ENCODE measurements at regions not wholly inside any gene's neighbourhood (a gene's known extent, or its start where the extent isn't known, plus 50 kb on each side); places are given as distances from the start of the nearest gene placed in this dataset.

DNA sequence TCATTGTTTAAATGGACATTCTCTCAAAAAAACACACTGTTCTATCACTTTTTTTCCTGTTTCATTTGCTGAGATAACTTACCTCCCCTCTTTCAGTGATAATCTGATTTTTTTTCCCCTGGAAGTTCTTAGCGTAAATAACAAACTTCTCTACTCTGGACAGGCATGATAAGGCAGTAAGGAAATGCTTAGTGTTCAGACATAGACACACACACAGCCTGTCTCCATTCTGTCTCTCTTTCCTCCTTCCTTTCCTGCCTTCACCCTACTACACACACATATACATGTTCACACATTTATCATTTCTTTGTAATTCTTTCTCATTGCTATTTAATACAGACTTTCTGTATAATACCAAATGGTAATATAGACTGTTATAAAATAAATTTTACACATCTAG is 470.8 kb upstream of the ROBO1 start:
- TF ChIP-seq CTCF (IDR thresholded peaks at IDR 0.05) (no peak), EP300 (IDR thresholded peaks at IDR 0.05) (no peak), POLR2A (IDR thresholded peaks at IDR 0.05) (no peak)

Data from ovary (tissue), 3 donors.